Activated T-helper 17 cell treated with anti-CD3 and anti-CD28 coated beads, Interleukin-2, amount 50 U/mL, for 72 hours (primary cell): ENCODE measurements at regions not wholly inside any gene's neighbourhood (a gene's known extent, or its start where the extent isn't known, plus 50 kb on each side); places are given as distances from the start of the nearest gene placed in this dataset.

Experiments used
- ATAC-seq: fragments of 150-1000 bp; cut with Tn5 transposase; replicated peaks from 2 replicates; pipeline ENCODE4 v1.10.0; 2021; ENCODE audit warnings: mild to moderate bottlenecking, moderate library complexity
- H3K27ac Mint-ChIP-seq: one replicate; pipeline ENCODE4 v1.8.0; 2022; ENCODE audit warnings: mixed read lengths
- H3K27me3 Mint-ChIP-seq: one replicate; pipeline ENCODE4 v1.8.0; 2022; ENCODE audit warnings: mixed read lengths
- H3K36me3 Mint-ChIP-seq: one replicate; pipeline ENCODE4 v1.8.0; 2022; ENCODE audit warnings: low read depth, mild to moderate bottlenecking, mixed read lengths
- H3K4me1 Mint-ChIP-seq: one replicate; pipeline ENCODE4 v1.8.0; 2022; ENCODE audit warnings: mixed read lengths
- H3K4me3 Mint-ChIP-seq: one replicate; pipeline ENCODE4 v1.8.0; 2022; ENCODE audit warnings: mild to moderate bottlenecking, mixed read lengths
- H3K9me3 Mint-ChIP-seq: one replicate; pipeline ENCODE4 v1.8.0; 2022; ENCODE audit warnings: mixed read lengths

- H3K4me1 Mint-ChIP-seq = no peaks in the 10 kb centered on the region
- H3K27me3 Mint-ChIP-seq = no peaks in the 10 kb centered on the region
- ATAC-seq = no peak
- H3K9me3 Mint-ChIP-seq = peaks cover 12% of the 10 kb centered on the region
- no peak overlapping the region for H3K4me3 Mint-ChIP-seq
- H3K27ac Mint-ChIP-seq = no peak overlapping the region
- no peaks in the 10 kb centered on the region for H3K36me3 Mint-ChIP-seq
Measured at GRCh38 chr12:86834217-86834616, 578.0 kb upstream of the MGAT4C start.

DNA sequence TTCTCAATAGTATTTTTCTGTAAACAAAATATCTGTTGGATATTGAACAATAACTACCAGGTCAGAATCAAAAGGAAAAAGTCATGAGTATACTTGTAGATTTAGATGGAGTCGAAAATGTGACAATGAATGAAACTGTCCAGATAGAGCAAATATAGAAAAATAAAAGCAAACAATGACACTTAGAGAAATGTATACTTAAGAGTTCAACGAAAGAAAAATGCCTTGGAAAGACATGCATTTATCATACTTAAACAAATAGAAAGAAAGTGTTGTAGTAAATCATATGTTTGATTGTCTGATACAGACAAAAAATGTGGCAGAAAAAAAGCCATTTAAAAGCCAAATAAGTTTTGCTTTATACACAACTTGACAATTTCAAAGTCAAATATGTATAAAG, 571.2 kb upstream of the MGAT4C start:
- H3K27me3 Mint-ChIP-seq = no peaks in the 10 kb centered on the region
- H3K4me3 Mint-ChIP-seq = no peak overlapping the region
- no peaks in the 10 kb centered on the region for H3K4me1 Mint-ChIP-seq
- no peak for ATAC-seq
- no peaks in the 10 kb centered on the region for H3K36me3 Mint-ChIP-seq
- peaks cover 16% of the 10 kb centered on the region for H3K9me3 Mint-ChIP-seq
- no peak overlapping the region for H3K27ac Mint-ChIP-seq

GRCh38 chr12:86826051-86826450, 569.9 kb upstream of the MGAT4C start:
- ATAC-seq = no peak
- Mint-ChIP-seq H3K9me3 (peaks cover 14% of the 10 kb centered on the region), H3K27ac (no peak overlapping the region), H3K4me1 (no peaks in the 10 kb centered on the region), H3K36me3 (no peaks in the 10 kb centered on the region), H3K4me3 (no peak overlapping the region), H3K27me3 (no peaks in the 10 kb centered on the region)

GRCh38 chr12:86801439-86801838, 545.2 kb upstream of the MGAT4C start:
- Mint-ChIP-seq H3K27me3 (no peaks in the 10 kb centered on the region), H3K9me3 (no peaks in the 10 kb centered on the region), H3K4me3 (no peak overlapping the region), H3K36me3 (no peaks in the 10 kb centered on the region), H3K27ac (no peak overlapping the region), H3K4me1 (no peaks in the 10 kb centered on the region)
- ATAC-seq = no peak

- no peaks in the 10 kb centered on the region for H3K4me1 Mint-ChIP-seq
- no peaks in the 10 kb centered on the region for H3K27me3 Mint-ChIP-seq
- H3K9me3 Mint-ChIP-seq = peaks cover 5% of the 10 kb centered on the region
Measured at GRCh38 chr12:86799616-86800015, 543.4 kb upstream of the MGAT4C start.

GRCh38 chr12:86796550-86796949, 540.4 kb upstream of the MGAT4C start:
- peaks cover 5% of the 10 kb centered on the region for H3K9me3 Mint-ChIP-seq
- no peak for ATAC-seq
- no peak overlapping the region for H3K4me3 Mint-ChIP-seq
- no peaks in the 10 kb centered on the region for H3K27me3 Mint-ChIP-seq
- no peaks in the 10 kb centered on the region for H3K4me1 Mint-ChIP-seq
- H3K36me3 Mint-ChIP-seq = no peaks in the 10 kb centered on the region
- no peak overlapping the region for H3K27ac Mint-ChIP-seq

More at GRCh38 chr12:86799616-86800015, 543.4 kb upstream of the MGAT4C start:
- no peak overlapping the region for H3K4me3 Mint-ChIP-seq
- H3K27ac Mint-ChIP-seq = no peak overlapping the region
- H3K36me3 Mint-ChIP-seq = no peaks in the 10 kb centered on the region
- no peak for ATAC-seq

GRCh38 chr12:86788661-86789060, 532.5 kb upstream of the MGAT4C start:
- H3K4me1 Mint-ChIP-seq = no peaks in the 10 kb centered on the region

DNA sequence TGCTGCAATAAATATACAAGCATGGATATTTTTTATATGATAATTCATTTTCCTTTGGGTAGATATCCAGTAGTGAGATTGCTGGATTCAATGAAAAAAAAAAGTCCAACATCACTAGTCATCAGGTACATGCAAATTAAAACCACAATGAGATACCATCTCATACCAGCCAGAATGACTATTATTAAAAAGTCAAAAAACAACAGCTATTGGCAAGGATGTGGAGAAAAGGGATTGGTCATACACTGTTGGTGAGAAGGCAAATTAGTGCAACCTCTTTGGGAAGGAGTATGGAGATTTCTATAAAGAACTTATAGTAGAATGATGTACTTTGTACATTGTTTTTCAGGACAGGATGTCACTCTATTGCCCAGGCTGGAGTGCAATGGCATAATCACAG, 531.2 kb upstream of the MGAT4C start:
- no peaks in the 10 kb centered on the region for H3K4me1 Mint-ChIP-seq
- H3K27ac Mint-ChIP-seq = no peak overlapping the region
- no peaks in the 10 kb centered on the region for H3K9me3 Mint-ChIP-seq
- H3K27me3 Mint-ChIP-seq = no peaks in the 10 kb centered on the region
- no peak overlapping the region for H3K4me3 Mint-ChIP-seq
- no peak for ATAC-seq
- no peaks in the 10 kb centered on the region for H3K36me3 Mint-ChIP-seq

More at GRCh38 chr12:86788661-86789060, 532.5 kb upstream of the MGAT4C start:
- Mint-ChIP-seq H3K36me3 (no peaks in the 10 kb centered on the region), H3K27me3 (no peaks in the 10 kb centered on the region), H3K27ac (no peak overlapping the region), H3K9me3 (no peaks in the 10 kb centered on the region), H3K4me3 (no peak overlapping the region)
- no peak for ATAC-seq

- ATAC-seq = no peak
- H3K4me3 Mint-ChIP-seq = no peak overlapping the region
- H3K9me3 Mint-ChIP-seq = peaks cover 7% of the 10 kb centered on the region
- no peak overlapping the region for H3K27ac Mint-ChIP-seq
- H3K36me3 Mint-ChIP-seq = no peaks in the 10 kb centered on the region
- H3K4me1 Mint-ChIP-seq = no peaks in the 10 kb centered on the region
- no peaks in the 10 kb centered on the region for H3K27me3 Mint-ChIP-seq
Measured at GRCh38 chr12:86777325-86777724, 521.1 kb upstream of the MGAT4C start.

DNA sequence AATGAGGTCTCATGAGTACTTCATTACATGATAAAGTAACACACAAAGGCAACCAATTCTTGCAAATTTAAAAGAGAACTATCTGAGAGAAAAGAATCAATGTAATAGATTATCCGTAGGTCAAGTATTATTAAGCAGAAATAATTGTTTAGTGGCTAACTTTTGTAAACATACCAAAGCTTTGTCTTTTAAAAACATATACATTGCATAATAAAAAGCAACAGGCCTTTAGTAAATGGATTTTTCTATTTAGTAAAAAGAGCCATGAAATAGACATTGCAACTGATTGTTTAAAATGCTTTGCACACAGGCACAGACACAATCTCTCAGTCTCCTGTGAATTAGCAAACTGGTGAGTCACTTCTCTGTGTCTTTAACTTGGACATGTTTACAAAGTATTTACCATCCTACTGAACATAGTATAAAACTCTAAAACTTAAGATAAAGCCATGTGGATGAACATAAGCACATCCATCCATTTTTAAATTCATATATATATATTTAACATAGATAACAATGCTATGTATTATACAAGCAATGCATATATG, 518.7 kb upstream of the MGAT4C start:
- no peak for ATAC-seq

GRCh38 chr12:86772696-86773095, 516.5 kb upstream of the MGAT4C start:
- H3K4me3 Mint-ChIP-seq = no peak overlapping the region

More for the DNA sequence above, 518.7 kb upstream of the MGAT4C start:
- H3K27ac Mint-ChIP-seq = no peak overlapping the region
- H3K4me1 Mint-ChIP-seq = no peaks in the 10 kb centered on the region
- H3K9me3 Mint-ChIP-seq = peaks cover 10% of the 10 kb centered on the region
- no peak overlapping the region for H3K4me3 Mint-ChIP-seq
- no peaks in the 10 kb centered on the region for H3K27me3 Mint-ChIP-seq
- H3K36me3 Mint-ChIP-seq = no peaks in the 10 kb centered on the region

DNA sequence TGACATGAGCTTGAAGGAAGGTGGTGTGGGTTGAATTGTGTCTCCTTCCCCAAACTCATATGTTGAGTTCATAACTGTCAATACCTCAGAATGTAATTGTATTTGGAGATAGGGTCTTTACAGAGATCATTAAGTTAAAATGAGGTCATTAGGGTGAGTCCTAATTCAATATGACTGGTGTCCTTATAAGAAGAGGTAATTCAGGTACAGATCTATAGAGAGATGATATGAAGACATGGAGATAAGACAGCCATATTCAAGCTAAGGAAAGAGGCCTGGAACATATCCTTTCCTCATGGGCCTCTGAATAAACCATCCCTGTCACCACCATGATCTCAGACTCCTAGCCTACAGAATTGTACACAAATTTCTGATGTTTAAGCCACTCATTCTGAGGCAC, 514.7 kb upstream of the MGAT4C start:
- peaks cover 10% of the 10 kb centered on the region for H3K9me3 Mint-ChIP-seq
- H3K4me1 Mint-ChIP-seq = no peaks in the 10 kb centered on the region
- ATAC-seq = no peak
- H3K36me3 Mint-ChIP-seq = no peaks in the 10 kb centered on the region
- no peak overlapping the region for H3K4me3 Mint-ChIP-seq
- H3K27ac Mint-ChIP-seq = no peak overlapping the region
- H3K27me3 Mint-ChIP-seq = no peaks in the 10 kb centered on the region

More at GRCh38 chr12:86772696-86773095, 516.5 kb upstream of the MGAT4C start:
- Mint-ChIP-seq H3K36me3 (no peaks in the 10 kb centered on the region), H3K9me3 (peaks cover 10% of the 10 kb centered on the region), H3K4me1 (no peaks in the 10 kb centered on the region), H3K27me3 (no peaks in the 10 kb centered on the region), H3K27ac (no peak overlapping the region)
- ATAC-seq = no peak

- Mint-ChIP-seq H3K27me3 (no peaks in the 10 kb centered on the region), H3K4me1 (no peaks in the 10 kb centered on the region)
Measured at GRCh38 chr12:86748894-86749293, 492.7 kb upstream of the MGAT4C start.

GRCh38 chr12:86744547-86745212, 488.5 kb upstream of the MGAT4C start:
- Mint-ChIP-seq H3K36me3 (no peaks in the 10 kb centered on the region), H3K27ac (no peak overlapping the region), H3K27me3 (no peaks in the 10 kb centered on the region), H3K4me1 (no peaks in the 10 kb centered on the region), H3K9me3 (peaks cover 8% of the 10 kb centered on the region), H3K4me3 (no peak overlapping the region)
- ATAC-seq = no peak

More at GRCh38 chr12:86748894-86749293, 492.7 kb upstream of the MGAT4C start:
- no peak for ATAC-seq
- peaks cover 11% of the 10 kb centered on the region for H3K9me3 Mint-ChIP-seq
- H3K36me3 Mint-ChIP-seq = no peaks in the 10 kb centered on the region
- no peak overlapping the region for H3K4me3 Mint-ChIP-seq
- no peak overlapping the region for H3K27ac Mint-ChIP-seq

DNA sequence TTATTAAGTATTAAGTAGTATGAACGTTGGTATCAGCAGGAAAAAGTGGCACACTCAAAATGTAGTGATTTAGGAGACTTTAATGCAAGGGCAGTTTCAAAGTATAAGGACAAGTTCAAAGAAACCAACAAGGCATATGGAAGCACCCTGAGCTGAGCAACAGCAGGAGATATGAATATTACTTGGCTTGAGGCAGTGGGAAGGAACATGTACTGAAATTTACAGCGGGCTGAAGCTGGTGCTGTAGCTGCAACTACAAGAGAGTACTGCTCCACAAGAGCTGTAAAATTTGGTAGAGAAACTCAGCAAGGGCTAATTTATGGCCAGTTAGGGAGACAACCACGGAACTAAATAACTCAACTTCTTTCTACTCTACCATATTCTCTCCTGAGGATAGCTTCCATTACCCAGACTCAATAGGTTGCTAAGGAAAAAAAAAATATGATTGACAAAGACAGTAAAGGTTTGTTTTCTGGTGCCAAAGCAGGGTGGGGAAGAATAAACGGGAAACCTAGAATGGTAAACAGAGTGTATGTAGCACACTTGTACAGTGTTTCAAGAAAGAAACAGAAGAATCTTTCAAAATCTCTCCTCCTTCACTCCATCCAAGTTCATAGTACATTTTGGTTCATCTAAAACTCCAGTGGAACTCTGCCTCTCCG, 487.8 kb upstream of the MGAT4C start:
- no peak for ATAC-seq
- H3K36me3 Mint-ChIP-seq = no peaks in the 10 kb centered on the region
- no peaks in the 10 kb centered on the region for H3K4me1 Mint-ChIP-seq
- no peak overlapping the region for H3K27ac Mint-ChIP-seq
- peaks cover 8% of the 10 kb centered on the region for H3K9me3 Mint-ChIP-seq
- H3K27me3 Mint-ChIP-seq = no peaks in the 10 kb centered on the region
- H3K4me3 Mint-ChIP-seq = no peak overlapping the region
